GM19025 (cell line): ENCODE measurements at regions not wholly inside any gene's neighbourhood (a gene's known extent, or its start where the extent isn't known, plus 50 kb on each side); places are given as distances from the start of the nearest gene placed in this dataset.
"Not testable (repeated sequence)": the region's sequence is repeated elsewhere in the genome, so short reads cannot be mapped to it uniquely, and the experiment has no call there.

Experiments used
- ATAC-seq: cut with Tn5 transposase; IDR thresholded peaks from one replicate; pipeline ENCODE4 v1.9.1; 2021; ENCODE audit warnings: mild to moderate bottlenecking, low read depth, moderate library complexity; ENCODE audit not compliant: unreplicated experiment

DNA sequence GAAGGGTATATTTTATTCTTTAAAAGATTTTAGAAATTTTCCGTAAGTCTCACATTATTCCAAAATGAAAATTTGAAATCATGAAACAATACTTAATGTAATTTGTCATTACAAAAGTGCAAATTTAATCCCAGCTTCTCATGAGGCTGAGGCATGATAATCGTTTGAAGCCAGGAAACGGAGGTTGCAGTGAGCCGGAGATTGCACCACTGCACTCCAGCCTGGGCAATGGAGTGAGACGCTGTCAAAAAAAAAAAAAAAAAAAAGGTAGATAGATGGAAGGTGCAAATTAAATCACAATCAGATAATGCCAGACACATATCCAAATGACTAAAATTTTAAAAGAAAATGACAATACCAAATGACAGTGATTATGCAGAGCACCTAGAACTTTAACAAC, 644.2 kb downstream of the FAM181B start:
- ATAC-seq: no peak

GRCh38 chr11:82085493-82085892, 648.2 kb downstream of the FAM181B start:
- ATAC-seq: no peak

DNA sequence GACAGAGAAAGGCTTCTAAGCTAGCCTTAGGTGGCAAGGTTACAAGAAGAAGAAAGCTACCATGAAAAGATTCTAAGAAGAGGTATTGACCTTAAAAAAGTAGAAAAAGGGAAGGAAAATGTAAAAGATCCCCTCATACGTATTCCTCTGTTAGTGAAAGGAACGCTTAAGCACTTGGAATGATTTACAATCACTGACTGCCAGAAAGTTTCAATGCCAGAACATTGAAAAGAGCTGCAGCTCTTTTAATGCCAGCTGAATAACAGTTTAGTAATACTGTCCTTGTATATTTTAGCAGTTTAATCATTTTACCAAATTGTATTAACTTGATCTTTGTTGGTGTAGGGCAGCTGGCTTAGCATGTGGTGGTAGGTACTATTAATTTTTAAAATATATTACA, 650.7 kb downstream of the FAM181B start:
- ATAC-seq: no peak

GRCh38 chr11:82080160-82080559, 653.5 kb downstream of the FAM181B start:
- no peak for ATAC-seq

GRCh38 chr11:82076126-82076525, 657.5 kb downstream of the FAM181B start:
- ATAC-seq: no peak

DNA sequence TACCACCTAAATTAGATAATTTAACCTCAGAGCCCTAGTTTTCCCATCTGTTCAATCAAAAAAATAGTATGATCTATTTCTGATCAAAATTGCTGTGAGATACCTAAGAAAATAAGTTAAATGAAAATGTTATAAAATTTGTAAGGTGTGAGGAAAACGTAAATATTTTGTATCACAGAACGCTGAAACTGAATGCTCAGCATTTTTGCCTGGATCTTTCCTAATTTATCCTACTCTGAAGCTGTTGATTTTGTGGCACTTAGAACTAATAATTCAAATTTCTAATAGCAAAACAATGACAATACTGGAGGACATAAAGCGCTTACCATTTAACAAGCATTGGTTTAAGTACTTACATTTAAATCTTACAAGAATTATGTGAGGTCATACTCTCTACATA, 674.2 kb downstream of the FAM181B start:
- ATAC-seq: no peak

DNA sequence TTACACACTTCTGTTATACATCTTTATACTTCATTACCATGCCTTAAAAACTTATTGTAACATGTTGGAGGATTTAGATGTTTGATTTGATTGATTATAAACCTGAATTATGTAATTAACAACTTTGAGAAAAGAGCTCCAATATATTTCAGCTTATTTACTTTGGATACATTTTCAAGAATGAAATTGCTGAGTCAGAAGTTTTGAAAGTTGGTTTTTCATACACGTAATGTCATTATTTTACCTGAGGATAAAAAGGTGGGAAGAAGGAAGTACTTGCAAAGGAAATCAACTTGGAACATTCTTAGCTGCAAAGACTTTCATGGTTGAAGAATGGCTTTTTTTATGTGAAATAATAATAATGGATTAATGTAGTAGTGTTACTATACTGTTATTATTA, 677.2 kb downstream of the FAM181B start:
- ATAC-seq: no peak

GRCh38 chr11:82049199-82049598, 684.5 kb downstream of the FAM181B start:
- no peak for ATAC-seq

GRCh38 chr11:82047200-82047599, 686.5 kb downstream of the FAM181B start:
- ATAC-seq: no peak

- no peak for ATAC-seq
Observed at GRCh38 chr11:82046778-82047177, 686.9 kb downstream of the FAM181B start.

DNA sequence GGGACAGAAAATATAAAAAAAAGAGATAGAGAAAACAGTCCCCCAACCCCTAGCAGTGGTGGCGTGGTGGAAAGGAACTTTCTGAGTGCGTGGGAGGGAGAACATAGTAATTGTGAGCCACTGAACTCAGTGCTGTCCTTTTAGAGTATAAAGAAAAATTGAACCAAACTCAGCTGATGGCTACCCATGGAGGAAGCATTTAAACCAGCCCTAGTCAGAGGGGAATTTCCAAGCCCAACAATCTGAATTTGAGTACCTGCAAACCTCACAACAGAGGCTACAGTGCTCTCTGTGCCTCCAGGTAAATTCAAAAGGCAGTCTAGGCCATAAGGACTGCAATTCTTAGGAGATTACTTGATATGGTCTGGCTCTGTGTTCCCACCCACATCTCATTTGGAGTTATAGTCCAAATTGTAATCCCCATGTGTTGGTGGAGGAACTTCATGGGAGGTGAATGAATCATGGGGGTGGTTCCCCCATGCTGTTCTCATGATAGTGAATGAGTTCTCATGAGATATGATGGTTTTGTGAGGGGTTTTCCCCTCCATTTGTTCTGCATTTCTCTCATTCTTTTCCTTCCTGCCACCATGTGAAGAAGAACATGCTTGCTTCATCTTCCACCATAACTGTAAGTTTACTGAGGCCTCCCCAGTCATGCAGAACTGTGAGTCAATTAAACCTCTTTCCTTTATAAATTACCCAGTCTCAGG, 687.8 kb downstream of the FAM181B start:
- ATAC-seq: no peak

- ATAC-seq: no peak
Observed at GRCh38 chr11:82043316-82043715, 690.3 kb downstream of the FAM181B start.

- no peak for ATAC-seq
Observed at GRCh38 chr11:82041764-82042163, 691.9 kb downstream of the FAM181B start.

DNA sequence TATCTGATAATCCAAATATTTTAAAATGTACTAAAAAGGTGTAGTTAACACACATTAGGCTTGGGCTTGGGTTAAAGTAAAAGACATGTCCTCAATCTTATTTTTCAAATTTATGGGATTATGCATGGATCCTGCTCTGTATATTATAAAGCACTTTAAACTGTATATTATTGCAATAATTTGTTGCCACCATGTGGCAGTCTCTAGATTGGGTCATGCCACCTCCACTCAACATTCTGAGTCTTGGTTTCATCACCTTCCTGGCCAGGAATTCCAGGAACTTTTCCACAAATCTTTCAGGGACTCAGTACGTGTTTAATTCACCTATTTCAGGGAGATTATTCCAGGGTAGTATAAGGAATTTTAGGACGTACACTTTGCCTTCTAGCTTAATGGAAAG, 695.5 kb downstream of the FAM181B start:
- no peak for ATAC-seq

GRCh38 chr11:82034527-82034926, 699.1 kb downstream of the FAM181B start:
- ATAC-seq: no peak

- ATAC-seq: not testable (repeated sequence)
Observed at GRCh38 chr11:82027335-82027734, 706.3 kb downstream of the FAM181B start.

DNA sequence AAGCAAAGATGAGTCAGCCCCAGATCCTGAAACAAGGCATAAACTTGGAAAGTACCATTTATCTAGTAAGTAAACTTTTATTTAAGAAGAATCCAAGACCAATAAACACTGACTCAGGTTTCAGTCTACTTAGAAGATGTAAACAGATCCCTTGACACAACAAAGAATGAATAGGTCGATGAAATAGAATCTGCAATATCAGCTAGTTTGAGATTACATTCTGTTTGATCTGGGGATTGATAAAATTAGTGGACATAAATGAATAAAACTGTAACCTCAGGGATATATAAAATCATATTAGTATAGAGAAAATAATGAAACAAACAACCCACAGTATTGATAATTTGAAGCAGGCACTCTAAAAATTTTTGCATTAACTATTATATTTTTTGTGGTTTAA, 708.9 kb downstream of the FAM181B start:
- ATAC-seq: no peak

GRCh38 chr11:82012276-82012675, 721.4 kb downstream of the FAM181B start:
- no peak for ATAC-seq

- no peak for ATAC-seq
Observed at GRCh38 chr11:82009133-82009532, 724.5 kb downstream of the FAM181B start.

DNA sequence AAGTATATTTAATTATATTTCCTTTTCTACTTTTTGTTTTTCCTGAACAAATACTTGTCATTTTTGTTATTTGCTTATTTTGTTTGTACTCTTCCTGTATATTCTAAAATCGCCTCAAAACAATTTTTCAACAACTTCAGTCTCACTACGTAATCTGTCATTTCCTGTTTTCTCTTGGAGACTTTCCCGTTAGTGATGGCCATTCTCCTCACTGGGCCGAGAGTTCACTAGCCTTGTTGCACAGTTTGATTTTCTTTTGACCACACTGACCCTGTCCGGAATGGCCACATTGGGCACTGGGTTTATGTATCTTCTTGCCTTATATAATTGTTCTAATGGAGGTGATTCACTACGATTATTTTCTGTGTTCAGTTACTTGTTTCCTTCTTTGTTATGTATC, 726.1 kb downstream of the FAM181B start:
- no peak for ATAC-seq

DNA sequence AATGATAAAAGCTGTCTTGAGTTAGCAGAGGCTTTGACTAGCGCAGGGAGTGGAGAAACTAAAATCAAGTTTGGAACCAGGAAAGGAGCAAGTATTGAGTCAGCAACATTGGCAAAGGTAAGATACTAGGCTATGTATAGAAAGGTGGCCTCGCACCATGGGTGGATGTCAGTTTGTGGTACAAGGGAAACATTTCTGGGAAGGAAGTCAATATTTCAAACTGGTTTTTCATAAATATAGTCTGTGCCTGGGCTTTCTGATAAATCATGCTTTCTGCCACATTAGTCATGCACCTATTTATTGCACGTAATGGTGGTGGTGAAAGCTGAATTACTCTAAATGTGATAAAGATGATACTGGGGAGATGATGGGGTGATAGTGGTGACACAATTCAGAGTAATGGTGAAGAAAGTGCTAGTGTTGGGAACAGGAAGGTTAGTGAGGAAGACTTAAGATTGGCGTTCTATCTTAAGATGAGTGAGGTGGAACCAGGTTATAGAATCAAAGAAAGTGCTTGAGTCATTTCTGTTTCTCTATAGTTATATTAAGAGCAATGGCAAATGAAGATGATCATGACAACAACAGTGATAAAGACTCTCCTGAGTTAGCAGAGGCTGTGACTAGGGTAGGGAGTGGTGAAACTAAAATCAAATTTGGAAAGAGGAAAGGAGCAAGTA, 729.0 kb downstream of the FAM181B start:
- no peak for ATAC-seq
